MM.1S (cell line): ENCODE measurements at regions not wholly inside any gene's neighbourhood (a gene's known extent, or its start where the extent isn't known, plus 50 kb on each side); places are given as distances from the start of the nearest gene placed in this dataset.

ENCODE experiments used
- EZH2 ChIP-seq: fragments of 300-600 bp; sonication (generic); optimal IDR thresholded peaks from 2 replicates; pipeline ENCODE3; 2017; ENCODE audit warnings: low read depth, mild to moderate bottlenecking, antibody characterized with exemption, low read length, mixed read lengths
- TF ChIP-seq, protein P1 (sequence below): fragments of 300-600 bp; sonication (generic); IDR thresholded peaks from 2 replicates; pipeline ENCODE4 v1.5.1; 2016; ENCODE audit warnings: antibody characterized with exemption, low read length, mixed read lengths

DNA sequence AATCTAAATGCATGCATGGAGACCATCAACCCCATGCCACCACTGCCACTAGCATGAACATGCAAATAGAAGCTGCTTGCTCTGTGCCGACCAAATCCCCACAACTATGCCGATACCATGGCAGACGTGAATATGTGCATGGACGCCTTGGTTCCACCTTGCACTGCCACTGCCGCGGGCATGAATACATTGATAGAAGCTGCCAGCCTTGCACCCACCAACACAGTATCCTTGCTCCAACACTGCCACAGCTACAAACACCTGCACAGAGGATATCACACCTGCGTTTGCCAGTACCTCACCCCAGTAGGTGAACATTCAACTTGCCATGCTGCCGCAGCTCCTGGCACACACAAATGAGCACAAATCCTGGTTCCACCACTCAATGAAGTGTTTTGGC is 527.4 kb upstream of the REG3G start:
- TF ChIP-seq, protein P1, sequence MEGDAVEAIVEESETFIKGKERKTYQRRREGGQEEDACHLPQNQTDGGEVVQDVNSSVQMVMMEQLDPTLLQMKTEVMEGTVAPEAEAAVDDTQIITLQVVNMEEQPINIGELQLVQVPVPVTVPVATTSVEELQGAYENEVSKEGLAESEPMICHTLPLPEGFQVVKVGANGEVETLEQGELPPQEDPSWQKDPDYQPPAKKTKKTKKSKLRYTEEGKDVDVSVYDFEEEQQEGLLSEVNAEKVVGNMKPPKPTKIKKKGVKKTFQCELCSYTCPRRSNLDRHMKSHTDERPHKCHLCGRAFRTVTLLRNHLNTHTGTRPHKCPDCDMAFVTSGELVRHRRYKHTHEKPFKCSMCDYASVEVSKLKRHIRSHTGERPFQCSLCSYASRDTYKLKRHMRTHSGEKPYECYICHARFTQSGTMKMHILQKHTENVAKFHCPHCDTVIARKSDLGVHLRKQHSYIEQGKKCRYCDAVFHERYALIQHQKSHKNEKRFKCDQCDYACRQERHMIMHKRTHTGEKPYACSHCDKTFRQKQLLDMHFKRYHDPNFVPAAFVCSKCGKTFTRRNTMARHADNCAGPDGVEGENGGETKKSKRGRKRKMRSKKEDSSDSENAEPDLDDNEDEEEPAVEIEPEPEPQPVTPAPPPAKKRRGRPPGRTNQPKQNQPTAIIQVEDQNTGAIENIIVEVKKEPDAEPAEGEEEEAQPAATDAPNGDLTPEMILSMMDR = no peak
- TF ChIP-seq EZH2 = no peak
